GM18511 (cell line): ENCODE measurements at regions not wholly inside any gene's neighbourhood (a gene's known extent, or its start where the extent isn't known, plus 50 kb on each side); places are given as distances from the start of the nearest gene placed in this dataset.

Experiments used
- ATAC-seq: cut with Tn5 transposase; IDR thresholded peaks from one replicate; pipeline ENCODE4 v1.9.1; 2021; ENCODE audit warnings: mild to moderate bottlenecking, moderate library complexity; ENCODE audit not compliant: unreplicated experiment

- no peak for ATAC-seq
Measured at GRCh38 chr3:79928687-79929408, 161.1 kb upstream of the ROBO1 start.

- no peak for ATAC-seq
Measured at GRCh38 chr3:79926522-79926921, 158.7 kb upstream of the ROBO1 start.

- ATAC-seq: no peak
Measured at GRCh38 chr3:79922633-79923032, 154.8 kb upstream of the ROBO1 start.

- no peak for ATAC-seq
Measured at GRCh38 chr3:79917561-79917960, 149.8 kb upstream of the ROBO1 start.

- no peak for ATAC-seq
Measured at GRCh38 chr3:79910337-79910736, 142.5 kb upstream of the ROBO1 start.

GRCh38 chr3:79906106-79906505 is 138.3 kb upstream of the ROBO1 start:
- ATAC-seq: no peak

- ATAC-seq: no peak
Measured at GRCh38 chr3:79902151-79902550, 134.4 kb upstream of the ROBO1 start.

- ATAC-seq: no peak
Measured at GRCh38 chr3:79898907-79899306, 131.1 kb upstream of the ROBO1 start.

- ATAC-seq: no peak
Measured at GRCh38 chr3:79896086-79896485, 128.3 kb upstream of the ROBO1 start.

- no peak for ATAC-seq
Measured at GRCh38 chr3:79887213-79887612, 119.4 kb upstream of the ROBO1 start.

- no peak for ATAC-seq
Measured at GRCh38 chr3:79886204-79886603, 118.4 kb upstream of the ROBO1 start.

- no peak for ATAC-seq
Measured at GRCh38 chr3:79885407-79885806, 117.6 kb upstream of the ROBO1 start.

GRCh38 chr3:79884354-79884753 is 116.6 kb upstream of the ROBO1 start:
- no peak for ATAC-seq

- no peak for ATAC-seq
Measured at GRCh38 chr3:79881431-79881830, 113.6 kb upstream of the ROBO1 start.

- no peak for ATAC-seq
Measured at GRCh38 chr3:79878708-79879107, 110.9 kb upstream of the ROBO1 start.

- ATAC-seq: no peak
Measured at GRCh38 chr3:79874646-79875045, 106.8 kb upstream of the ROBO1 start.

GRCh38 chr3:79872483-79872882 is 104.7 kb upstream of the ROBO1 start:
- no peak for ATAC-seq

- no peak for ATAC-seq
Measured at GRCh38 chr3:79871656-79872055, 103.9 kb upstream of the ROBO1 start.

GRCh38 chr3:79870313-79870620 is 102.5 kb upstream of the ROBO1 start:
- no peak for ATAC-seq

- no peak for ATAC-seq
Measured at GRCh38 chr3:79869461-79870312, 101.9 kb upstream of the ROBO1 start.

GRCh38 chr3:79866162-79866561 is 98.4 kb upstream of the ROBO1 start:
- ATAC-seq: no peak

- ATAC-seq: no peak
Measured at GRCh38 chr3:79864077-79864476, 96.3 kb upstream of the ROBO1 start.
